Fibroblast of villous mesenchyme (primary cell): ENCODE measurements at regions not wholly inside any gene's neighbourhood (a gene's known extent, or its start where the extent isn't known, plus 50 kb on each side); places are given as distances from the start of the nearest gene placed in this dataset.

Experiments
- DNase-seq: peaks from one replicate; pipeline ENCODE4 v3.0.0-alpha.2; 2010; ENCODE audit warnings: low read depth
- H3K4me3 ChIP-seq: 2 replicates; pipeline ENCODE4 v1.5.1; 2011; ENCODE audit warnings: low read depth, mild to moderate bottlenecking, low read length
- TF ChIP-seq, protein P1 (sequence below): IDR thresholded peaks from 2 replicates; pipeline ENCODE4 v1.5.1; 2012; ENCODE audit warnings: low read depth, mild to moderate bottlenecking, low read length; ENCODE audit not compliant: insufficient read depth

DNA sequence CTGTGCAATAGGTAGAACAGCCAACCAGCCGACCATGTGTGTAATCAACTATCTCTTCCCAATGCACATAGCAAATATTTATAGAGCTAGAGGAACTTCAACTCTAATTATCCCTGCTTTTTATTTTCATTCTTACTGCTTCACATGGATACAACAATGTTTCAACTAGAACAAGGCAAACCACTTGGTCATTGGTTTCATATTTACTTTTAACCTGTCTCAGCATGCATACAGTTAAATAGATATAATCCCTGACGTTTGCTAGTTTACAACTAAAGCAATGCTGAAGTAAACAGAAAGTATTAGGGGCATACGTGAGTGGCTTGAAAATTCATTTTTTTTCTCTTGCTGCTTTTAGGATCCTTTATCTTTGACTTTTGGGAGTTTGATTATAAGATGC lies 318.5 kb upstream of the MAP3K7 start:
- no peak overlapping the region for H3K4me3 ChIP-seq
- no peak for DNase-seq
- TF ChIP-seq, protein P1, sequence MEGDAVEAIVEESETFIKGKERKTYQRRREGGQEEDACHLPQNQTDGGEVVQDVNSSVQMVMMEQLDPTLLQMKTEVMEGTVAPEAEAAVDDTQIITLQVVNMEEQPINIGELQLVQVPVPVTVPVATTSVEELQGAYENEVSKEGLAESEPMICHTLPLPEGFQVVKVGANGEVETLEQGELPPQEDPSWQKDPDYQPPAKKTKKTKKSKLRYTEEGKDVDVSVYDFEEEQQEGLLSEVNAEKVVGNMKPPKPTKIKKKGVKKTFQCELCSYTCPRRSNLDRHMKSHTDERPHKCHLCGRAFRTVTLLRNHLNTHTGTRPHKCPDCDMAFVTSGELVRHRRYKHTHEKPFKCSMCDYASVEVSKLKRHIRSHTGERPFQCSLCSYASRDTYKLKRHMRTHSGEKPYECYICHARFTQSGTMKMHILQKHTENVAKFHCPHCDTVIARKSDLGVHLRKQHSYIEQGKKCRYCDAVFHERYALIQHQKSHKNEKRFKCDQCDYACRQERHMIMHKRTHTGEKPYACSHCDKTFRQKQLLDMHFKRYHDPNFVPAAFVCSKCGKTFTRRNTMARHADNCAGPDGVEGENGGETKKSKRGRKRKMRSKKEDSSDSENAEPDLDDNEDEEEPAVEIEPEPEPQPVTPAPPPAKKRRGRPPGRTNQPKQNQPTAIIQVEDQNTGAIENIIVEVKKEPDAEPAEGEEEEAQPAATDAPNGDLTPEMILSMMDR, result no peak

DNA sequence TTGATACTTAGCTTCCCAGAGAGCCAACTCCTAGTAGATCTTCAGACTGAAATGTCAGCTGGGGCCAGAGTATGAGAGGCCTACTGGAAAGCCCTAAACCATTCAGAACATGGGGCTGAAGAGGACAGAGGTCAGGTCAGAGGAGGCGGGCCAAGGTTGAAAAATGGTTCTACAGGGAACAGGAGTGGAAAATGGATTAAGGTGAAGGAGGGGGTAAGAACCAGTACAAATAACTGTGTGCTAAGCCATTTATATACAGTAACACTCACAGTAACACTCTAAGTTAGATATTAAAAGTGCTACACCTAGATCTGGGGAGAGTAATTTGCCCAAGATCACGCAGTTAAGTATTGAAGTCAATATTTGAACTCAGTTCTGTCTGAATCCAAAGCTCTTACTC lies 313.2 kb upstream of the MAP3K7 start:
- H3K4me3 ChIP-seq, result no peak overlapping the region
- TF ChIP-seq, protein P1, result no peak
- DNase-seq, result no peak

DNA sequence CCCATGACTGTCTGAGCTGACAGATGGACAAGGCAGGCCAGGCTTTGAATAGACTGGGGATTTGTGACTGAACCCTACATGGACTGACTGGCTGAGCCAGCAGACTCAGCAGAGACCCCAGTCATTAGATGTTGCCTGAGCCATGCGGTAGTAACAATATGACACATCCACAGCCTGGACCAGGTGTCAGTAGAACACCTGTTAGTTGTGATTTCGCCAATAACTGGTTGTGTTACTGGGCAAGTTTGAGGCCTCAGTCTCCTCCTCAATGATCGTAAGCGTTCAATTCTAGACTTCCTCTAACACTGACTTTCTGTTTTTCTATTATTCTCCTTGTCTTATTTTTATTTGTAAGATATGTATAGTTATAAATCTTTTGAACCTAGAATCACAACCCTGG lies 311.9 kb upstream of the MAP3K7 start:
- TF ChIP-seq, protein P1, result no peak
- no peak for DNase-seq
- H3K4me3 ChIP-seq, result no peak overlapping the region

DNA sequence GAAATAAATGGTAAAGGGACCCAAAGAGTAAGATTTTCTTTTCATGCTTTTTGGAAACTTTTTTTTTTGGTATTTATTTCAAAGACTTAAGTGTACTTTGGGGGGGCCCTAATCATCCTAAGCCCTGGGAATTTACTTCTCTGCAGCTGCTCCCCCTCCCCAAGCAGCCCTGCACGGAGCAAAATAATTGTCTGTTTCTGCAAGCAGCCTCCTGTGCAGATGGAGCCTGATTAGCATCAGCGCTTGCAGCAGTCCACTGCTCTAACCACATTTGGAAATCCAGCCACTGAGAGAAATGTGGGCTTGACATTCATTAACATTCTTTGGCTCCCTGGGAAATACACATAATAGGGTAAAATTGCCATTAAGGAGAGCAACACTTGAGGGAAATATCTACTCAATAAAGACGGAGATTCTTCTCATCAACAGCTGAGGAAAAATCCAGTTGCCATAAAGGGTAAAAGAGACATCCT lies 309.2 kb upstream of the MAP3K7 start:
- no peak overlapping the region for H3K4me3 ChIP-seq
- DNase-seq, result no peak
- TF ChIP-seq, protein P1, result no peak

DNA sequence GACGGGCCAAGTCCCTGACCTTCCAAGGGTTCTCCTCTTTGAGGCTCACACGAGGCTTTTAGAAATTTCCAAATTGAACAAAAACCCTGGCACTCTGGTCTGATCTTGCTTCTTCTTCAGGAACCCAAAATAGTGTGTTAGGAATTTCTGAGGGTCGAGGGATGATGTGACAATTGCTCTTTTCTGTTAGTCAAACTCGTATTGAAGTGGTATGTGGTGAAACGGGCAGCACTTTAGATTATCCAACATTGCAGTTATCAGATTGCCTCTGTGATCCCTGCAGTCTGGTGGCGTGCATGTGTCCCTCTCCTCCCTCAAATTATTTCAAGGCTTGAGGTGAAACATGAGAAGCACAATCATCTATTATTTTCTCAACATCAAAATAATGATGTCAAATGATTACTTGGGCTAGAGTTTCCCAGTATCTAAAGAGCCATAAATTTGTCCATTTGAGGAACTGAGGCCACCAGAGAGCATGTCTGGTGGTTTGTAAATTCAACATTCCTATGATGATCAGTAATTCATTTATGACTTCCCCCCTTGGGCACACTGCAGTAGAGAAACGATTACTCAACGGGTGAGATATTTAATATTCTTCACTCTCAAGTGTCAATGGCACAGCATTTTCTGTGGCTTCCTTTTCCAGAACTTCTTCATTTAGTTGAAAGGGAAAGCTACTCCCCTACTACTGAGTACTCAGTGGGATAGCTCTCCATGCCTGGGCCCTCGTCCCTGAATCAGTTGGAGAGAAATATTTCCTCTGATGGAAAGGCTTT lies 308.6 kb upstream of the MAP3K7 start:
- H3K4me3 ChIP-seq, result no peak overlapping the region
- no peak for DNase-seq
- TF ChIP-seq, protein P1, result no peak

DNA sequence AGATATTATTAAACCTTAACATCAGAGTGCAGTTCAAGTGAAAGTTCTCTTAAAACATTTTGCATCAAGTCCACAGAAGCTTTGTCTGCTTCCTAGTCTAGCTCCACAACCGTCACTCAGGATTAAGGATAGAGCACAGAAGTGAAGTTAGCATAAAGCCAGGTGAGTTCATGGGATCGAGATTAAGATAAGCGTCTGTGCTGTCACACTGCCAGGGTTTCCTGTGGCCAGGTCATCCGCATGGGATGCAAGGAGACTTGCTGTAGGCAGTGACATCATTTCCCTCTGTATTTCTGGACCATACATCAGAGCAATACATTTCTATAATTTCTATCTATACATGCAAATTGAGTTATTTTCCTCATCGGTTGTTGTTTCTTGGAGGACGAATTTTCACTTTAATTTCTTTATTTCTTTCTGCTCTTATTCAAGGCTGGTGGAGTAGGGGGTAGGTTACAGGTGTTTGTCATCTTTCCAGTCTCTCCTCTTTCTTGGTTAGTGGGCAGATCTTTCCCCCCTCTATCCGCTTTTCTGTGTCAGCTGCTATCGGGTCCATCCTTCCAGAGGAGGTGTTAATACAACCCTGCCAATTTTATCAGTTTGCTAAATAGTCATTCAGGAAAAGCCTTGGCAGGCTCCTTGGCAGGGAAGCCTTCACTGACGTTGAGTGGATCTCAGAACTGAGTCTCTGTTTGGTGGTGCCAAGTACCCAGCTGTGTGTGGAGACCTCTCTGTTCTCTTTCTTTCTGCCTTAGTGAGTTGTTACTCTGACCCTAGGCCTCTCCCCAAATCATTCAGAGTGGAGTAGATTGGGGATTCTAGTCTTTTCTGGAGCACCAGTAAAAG lies 307.6 kb upstream of the MAP3K7 start:
- H3K4me3 ChIP-seq, result no peak overlapping the region
- DNase-seq, result no peak
- TF ChIP-seq, protein P1, result no peak
